OCI-LY7 (cell line): ENCODE measurements at regions not wholly inside any gene's neighbourhood (a gene's known extent, or its start where the extent isn't known, plus 50 kb on each side); places are given as distances from the start of the nearest gene placed in this dataset.
"Not testable (repeated sequence)": the region's sequence is repeated elsewhere in the genome, so short reads cannot be mapped to it uniquely, and the experiment has no call there.

Experiments
- BruUV-seq: library from RNA; stranded (reverse); fragments of 400-500 nt; replicated peaks from 2 replicates; lab custom pipeline; 2021; lab: Mats Ljungman, UMichigan
- CTCF ChIA-PET: fragments of 300-600 bp; sonication (Branson Sonifier 250); formaldehyde crosslinking; loops from one replicate; lab custom pipeline; 2022; ENCODE audit warnings: antibody characterized with exemption; ENCODE audit not compliant: unreplicated experiment; lab: Charles Lee
- POLR2A ChIA-PET: fragments of 300-600 bp; sonication (Branson Sonifier 250); formaldehyde crosslinking; loops from one replicate; lab custom pipeline; 2022; ENCODE audit warnings: antibody characterized with exemption; lab: Charles Lee
- DNase-seq: peaks from one replicate; pipeline ENCODE4 v3.0.0-alpha.2; 2015; ENCODE audit warnings: low spot score
- H2AFZ ChIP-seq: fragments of 200-600 bp; sonication (generic), shearing (Covaris generic); 2 replicates; pipeline ENCODE4 v1.6.1; 2014; ENCODE audit warnings: mild to moderate bottlenecking, antibody characterized with exemption, low read length, moderate library complexity
- H3K27ac ChIP-seq: fragments of 200-600 bp; sonication (generic); 2 replicates; pipeline ENCODE4 v1.5.1; 2014; ENCODE audit warnings: mixed run types, low read depth, mild to moderate bottlenecking, moderate library complexity, low read length, inconsistent platforms; ENCODE audit not compliant: poor library complexity, severe bottlenecking
- H3K36me3 ChIP-seq: fragments of 200-600 bp; sonication (generic); 2 replicates; pipeline ENCODE4 v1.6.1; 2014; ENCODE audit warnings: mild to moderate bottlenecking, antibody characterized with exemption, low read length, moderate library complexity, mixed read lengths; ENCODE audit not compliant: insufficient read depth
- H3K4me1 ChIP-seq: fragments of 200-600 bp; sonication (generic); 2 replicates; pipeline ENCODE4 v1.5.1; 2014; ENCODE audit warnings: mild to moderate bottlenecking, low read length; ENCODE audit not compliant: insufficient read depth, poor library complexity, severe bottlenecking
- H3K4me2 ChIP-seq: fragments of 200-600 bp; sonication (generic); 2 replicates; pipeline ENCODE4 v1.6.1; 2014; ENCODE audit warnings: mild to moderate bottlenecking, low read length
- H3K4me3 ChIP-seq: fragments of 200-600 bp; sonication (generic); 2 replicates; pipeline ENCODE4 v1.5.1; 2014; ENCODE audit warnings: mild to moderate bottlenecking, low read depth, low read length; ENCODE audit not compliant: poor library complexity, severe bottlenecking
- H3K79me2 ChIP-seq: fragments of 200-600 bp; sonication (generic); 2 replicates; pipeline ENCODE4 v1.6.1; 2016; ENCODE audit warnings: low read depth, mild to moderate bottlenecking, low read length, moderate library complexity, mixed read lengths; ENCODE audit not compliant: insufficient read depth
- H3K9me2 ChIP-seq: fragments of 200-600 bp; sonication (generic); 2 replicates; pipeline ENCODE4 v1.6.1; 2016; ENCODE audit warnings: mild to moderate bottlenecking, low read length, mixed read lengths; ENCODE audit not compliant: insufficient read depth
- H3K9me3 ChIP-seq: fragments of 200-600 bp; sonication (generic); 2 replicates; pipeline ENCODE4 v1.6.1; 2014; ENCODE audit warnings: mild to moderate bottlenecking, mixed run types, low read length, mixed read lengths
- H4K20me1 ChIP-seq: fragments of 200-600 bp; sonication (generic); 2 replicates; pipeline ENCODE4 v1.6.1; 2014; ENCODE audit warnings: mild to moderate bottlenecking, antibody characterized with exemption, low read length, moderate library complexity, mixed read lengths; ENCODE audit not compliant: insufficient read depth
- EZH2phosphoT487 ChIP-seq: fragments of 200-600 bp; sonication (generic); IDR thresholded peaks from 2 replicates; pipeline ENCODE4 v1.6.1; 2018; ENCODE audit warnings: low read depth, borderline replicate concordance, mild to moderate bottlenecking, mixed run types, antibody characterized with exemption, low read length, moderate library complexity, mixed read lengths
- intact Hi-C: fragments of 100-400 bp; cut with micrococcal nuclease; formaldehyde crosslinking; loops from one replicate; pipeline ENCODE4 v1.10.0; 2022; ENCODE audit not compliant: unreplicated experiment
- TF ChIP-seq, protein P1 (sequence below): fragments of 200-600 bp; sonication (generic); conservative IDR thresholded peaks from 2 replicates; pipeline ENCODE4 v1.5.1; 2014; ENCODE audit warnings: mild to moderate bottlenecking, antibody characterized with exemption, low read length, moderate library complexity, mixed read lengths

DNA sequence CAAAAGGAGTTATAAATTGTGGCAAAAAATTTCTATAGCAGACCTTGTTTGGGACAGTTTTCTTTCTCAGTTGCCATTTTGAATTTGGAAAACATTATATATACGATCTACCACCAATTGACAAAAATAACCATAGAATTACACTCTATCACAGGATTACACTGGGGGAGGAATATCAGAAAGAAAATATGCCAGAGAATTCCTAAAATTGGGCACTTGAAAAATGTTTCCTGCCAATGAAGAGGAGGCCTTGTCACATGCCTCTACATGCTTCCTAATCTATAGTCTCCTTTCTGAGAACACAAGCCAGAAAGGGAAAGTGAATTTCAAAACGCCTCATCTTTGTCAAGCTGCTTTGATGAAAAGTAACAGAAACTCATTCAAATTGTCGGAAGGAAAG is 78.5 kb upstream of the DNAH5 start:
- H3K27ac ChIP-seq, result no peak overlapping the region
- no peak for DNase-seq
- no peak overlapping the region for H3K4me2 ChIP-seq
- H3K4me1 ChIP-seq, result no peaks in the 10 kb centered on the region
- ChIA-PET CTCF (no interaction called here), POLR2A (no interaction called here)
- intact Hi-C loops, result no loop called here
- H2AFZ ChIP-seq, result no peak overlapping the region
- TF ChIP-seq, protein P1, sequence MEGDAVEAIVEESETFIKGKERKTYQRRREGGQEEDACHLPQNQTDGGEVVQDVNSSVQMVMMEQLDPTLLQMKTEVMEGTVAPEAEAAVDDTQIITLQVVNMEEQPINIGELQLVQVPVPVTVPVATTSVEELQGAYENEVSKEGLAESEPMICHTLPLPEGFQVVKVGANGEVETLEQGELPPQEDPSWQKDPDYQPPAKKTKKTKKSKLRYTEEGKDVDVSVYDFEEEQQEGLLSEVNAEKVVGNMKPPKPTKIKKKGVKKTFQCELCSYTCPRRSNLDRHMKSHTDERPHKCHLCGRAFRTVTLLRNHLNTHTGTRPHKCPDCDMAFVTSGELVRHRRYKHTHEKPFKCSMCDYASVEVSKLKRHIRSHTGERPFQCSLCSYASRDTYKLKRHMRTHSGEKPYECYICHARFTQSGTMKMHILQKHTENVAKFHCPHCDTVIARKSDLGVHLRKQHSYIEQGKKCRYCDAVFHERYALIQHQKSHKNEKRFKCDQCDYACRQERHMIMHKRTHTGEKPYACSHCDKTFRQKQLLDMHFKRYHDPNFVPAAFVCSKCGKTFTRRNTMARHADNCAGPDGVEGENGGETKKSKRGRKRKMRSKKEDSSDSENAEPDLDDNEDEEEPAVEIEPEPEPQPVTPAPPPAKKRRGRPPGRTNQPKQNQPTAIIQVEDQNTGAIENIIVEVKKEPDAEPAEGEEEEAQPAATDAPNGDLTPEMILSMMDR, result no peak
- TF ChIP-seq EZH2phosphoT487, result no peak
- H3K36me3 ChIP-seq, result no peaks in the 10 kb centered on the region
- no peaks in the 10 kb centered on the region for H4K20me1 ChIP-seq
- no peak overlapping the region for H3K4me3 ChIP-seq
- no TSS peak for BruUV-seq
- H3K9me3 ChIP-seq, result no peaks in the 10 kb centered on the region
- H3K9me2 ChIP-seq, result no peaks in the 10 kb centered on the region
- H3K79me2 ChIP-seq, result no peaks in the 10 kb centered on the region

DNA sequence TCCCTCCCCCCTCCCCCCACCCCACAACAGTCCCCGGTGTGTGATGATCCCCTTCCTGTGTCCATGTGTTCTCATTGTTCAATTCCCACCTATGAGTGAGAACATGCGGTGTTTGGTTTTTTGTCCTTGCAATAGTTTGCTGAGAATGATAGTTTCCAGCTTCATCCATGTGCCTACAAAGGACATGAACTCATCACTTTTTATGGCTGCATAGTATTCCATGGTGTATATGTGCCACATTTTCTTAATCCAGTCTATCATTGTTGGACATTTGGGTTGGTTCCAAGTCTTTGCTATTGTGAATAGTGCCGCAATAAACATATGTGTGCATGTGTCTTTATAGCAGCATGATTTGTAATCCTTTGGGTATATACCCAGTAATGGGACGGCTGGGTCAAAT is 76.5 kb upstream of the DNAH5 start:
- DNase-seq, H2AFZ ChIP-seq, H3K9me2 ChIP-seq, H3K4me3 ChIP-seq, intact Hi-C loops, POLR2A ChIA-PET, CTCF ChIA-PET, H3K9me3 ChIP-seq, H3K27ac ChIP-seq, H3K4me1 ChIP-seq, H3K36me3 ChIP-seq, BruUV-seq, H3K4me2 ChIP-seq, H3K79me2 ChIP-seq, H4K20me1 ChIP-seq: not testable (repeated sequence)

DNA sequence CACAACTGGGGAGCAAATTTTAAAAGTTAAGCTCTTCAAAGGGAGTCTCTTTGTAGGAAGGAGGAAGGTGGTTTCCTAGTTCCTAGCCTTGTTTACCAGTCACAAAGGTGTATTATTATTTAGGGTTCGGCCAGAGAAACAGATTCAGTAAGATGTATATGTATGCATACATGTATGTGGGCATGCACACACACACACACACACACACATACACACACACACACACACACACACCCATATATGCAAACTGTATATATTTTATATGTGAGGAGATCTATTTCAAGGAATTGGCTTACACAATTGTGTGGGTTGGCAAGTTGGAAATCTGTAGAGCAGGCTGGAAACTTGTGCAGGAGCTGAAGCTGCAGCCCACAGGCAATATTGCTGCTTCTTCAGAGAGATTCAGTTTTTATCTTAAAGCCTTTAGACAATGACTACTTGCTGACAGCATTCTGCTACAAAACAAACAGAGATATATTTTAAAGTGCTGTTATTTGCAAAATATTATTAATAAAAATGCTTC is 75.3 kb upstream of the DNAH5 start:
- BruUV-seq, result no TSS peak
- H3K4me3 ChIP-seq, result no peak overlapping the region
- TF ChIP-seq, protein P1, result no peak
- H3K4me2 ChIP-seq, result no peak overlapping the region
- no peak overlapping the region for H3K27ac ChIP-seq
- no peaks in the 10 kb centered on the region for H3K9me3 ChIP-seq
- H3K79me2 ChIP-seq, result no peaks in the 10 kb centered on the region
- no peaks in the 10 kb centered on the region for H3K4me1 ChIP-seq
- ChIA-PET CTCF (no interaction called here), POLR2A (interaction anchor here (0.6 kb wide), 1 partner anchor 501 kb away, joined by 7 read pairs; no protein-coding TSS in a partner anchor)
- no peaks in the 10 kb centered on the region for H4K20me1 ChIP-seq
- H2AFZ ChIP-seq, result no peak overlapping the region
- intact Hi-C loops, result no loop called here
- no peaks in the 10 kb centered on the region for H3K9me2 ChIP-seq
- H3K36me3 ChIP-seq, result no peaks in the 10 kb centered on the region
- DNase-seq, result no peak
